ENCODE measurements at regions not wholly inside any gene's neighbourhood (a gene's known extent, or its start where the extent isn't known, plus 50 kb on each side); places are given as distances from the start of the nearest gene placed in this dataset.

DNA sequence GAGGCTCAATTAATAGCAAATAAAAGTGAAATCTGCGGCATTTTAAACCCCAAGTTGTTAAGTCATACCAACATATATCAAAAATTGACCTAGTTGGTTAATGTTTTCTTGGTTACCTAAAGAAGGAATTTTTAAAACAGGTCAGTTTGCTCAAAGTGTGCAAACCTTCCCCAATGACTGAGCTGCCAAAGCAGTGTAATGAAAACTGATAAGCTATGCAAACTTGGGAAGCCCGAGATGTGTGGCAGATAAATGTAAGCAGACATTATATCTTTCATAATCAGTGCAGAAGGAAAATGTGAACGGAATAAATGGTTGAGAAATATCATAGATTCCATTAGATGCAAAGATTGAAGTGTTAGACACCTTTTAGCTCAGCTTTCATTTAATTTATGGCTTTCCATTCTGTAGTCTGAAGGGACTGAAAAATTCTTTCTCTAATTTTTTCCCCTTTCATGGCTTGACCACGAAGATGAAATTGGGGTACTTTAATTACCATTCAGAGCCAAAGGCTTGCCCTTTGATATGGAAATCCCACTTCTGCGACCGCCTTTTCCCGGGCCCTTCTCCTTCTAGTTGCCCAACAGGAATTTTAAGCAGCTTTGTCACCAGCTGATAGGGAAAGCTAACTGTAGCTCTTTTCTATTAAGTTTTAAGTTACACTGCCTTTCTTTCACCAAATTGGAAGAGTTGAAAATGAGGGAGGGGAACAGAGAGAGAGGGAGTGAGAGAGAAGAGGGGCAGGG lies 306.6 kb upstream of the SOX5 start:
- DNase-seq = no peak

DNA sequence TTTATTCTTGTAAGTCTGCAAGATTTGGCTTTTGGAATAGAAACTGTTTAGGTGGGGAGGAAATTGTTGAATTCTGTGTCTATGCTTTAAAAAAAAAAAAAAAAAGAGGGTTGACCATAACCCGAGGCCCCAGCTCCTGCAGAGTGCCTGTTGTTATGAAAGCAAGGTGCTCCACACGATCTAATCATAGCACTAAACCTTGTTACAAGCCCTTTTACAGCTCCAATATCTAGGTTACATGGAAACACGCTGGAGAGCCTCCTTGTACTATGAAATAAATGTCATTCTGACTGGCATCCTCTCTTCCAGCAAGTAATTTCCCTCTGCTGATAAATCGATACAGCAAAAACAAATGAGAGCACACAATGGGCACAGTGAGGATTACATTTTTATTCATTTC lies 303.1 kb upstream of the SOX5 start:
- no peak for DNase-seq

DNA sequence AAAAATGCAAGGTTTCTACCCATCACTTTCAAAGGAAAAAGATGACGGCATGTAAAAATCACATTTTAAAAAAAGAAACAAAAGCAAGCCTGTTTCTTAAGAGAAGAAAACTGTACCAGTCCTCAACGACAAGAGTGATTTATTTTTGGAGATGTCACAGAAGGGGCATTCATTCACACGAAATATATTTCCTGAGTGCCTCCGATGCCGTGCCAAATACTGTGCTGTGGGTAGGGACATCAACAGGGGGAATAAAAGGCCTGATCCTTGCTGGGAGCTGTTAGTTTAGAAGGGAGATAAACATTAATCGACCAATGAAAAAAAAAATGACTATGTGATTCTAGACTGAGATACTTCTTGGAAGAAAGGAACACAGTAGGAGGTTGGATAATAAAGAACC lies 297.5 kb upstream of the SOX5 start:
- DNase-seq = no peak

DNA sequence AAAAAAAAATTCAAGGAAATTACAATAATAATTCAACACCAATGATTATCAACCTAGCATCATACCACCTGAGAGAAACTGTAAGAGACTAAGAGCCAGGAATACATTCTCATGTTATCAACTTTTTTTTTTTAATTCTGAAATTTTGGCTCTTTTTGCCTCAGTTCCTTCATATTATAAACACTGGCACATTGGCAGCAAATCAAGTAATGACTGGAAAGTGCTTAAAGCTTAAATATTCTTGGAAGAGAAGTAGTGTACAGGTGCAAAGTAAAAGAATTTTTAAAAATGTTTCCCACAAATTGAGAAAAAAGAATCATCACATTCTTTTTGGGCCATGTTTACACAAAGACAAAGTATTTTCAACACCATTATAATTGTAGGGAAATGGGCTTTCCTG lies 296.9 kb upstream of the SOX5 start:
- no peak for DNase-seq

DNA sequence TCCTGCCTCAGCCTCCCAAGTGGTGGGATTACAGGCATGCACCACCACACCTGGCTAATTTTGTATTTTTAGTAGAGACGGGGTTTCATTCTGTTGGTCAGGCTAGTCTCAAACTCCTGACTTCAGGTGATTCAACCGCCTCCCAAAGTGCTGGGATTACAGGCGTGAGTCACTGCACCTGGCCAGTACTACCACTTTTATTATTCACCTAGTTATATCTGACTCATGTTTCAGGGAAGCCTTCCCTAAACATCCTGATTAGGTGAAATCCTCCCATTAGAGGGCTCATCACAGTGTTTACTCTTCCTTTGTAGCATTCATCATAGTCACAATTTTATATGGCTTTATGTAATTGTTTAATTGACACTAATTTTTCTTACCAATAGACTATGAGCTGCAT lies 295.3 kb upstream of the SOX5 start:
- no peak for DNase-seq

DNA sequence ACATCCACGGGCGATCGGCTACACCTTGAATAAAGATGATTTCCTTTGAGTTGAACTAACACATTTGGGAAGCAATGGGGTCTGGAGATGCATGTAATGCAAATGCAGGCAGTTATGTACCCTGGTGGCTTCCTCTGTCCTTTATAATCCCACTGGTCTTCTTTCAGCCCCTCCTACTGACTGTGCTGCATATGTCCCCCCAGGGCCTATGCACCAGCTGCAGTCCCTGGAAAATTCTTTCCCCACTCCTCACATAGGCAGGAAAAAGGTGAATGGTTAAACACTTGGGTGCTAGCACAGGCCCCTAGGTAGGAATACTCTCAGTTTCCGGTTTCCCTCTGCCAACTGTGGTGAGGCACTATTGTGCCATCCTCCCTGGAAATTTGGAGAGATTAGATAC lies 294.8 kb upstream of the SOX5 start:
- DNase-seq = no peak

DNA sequence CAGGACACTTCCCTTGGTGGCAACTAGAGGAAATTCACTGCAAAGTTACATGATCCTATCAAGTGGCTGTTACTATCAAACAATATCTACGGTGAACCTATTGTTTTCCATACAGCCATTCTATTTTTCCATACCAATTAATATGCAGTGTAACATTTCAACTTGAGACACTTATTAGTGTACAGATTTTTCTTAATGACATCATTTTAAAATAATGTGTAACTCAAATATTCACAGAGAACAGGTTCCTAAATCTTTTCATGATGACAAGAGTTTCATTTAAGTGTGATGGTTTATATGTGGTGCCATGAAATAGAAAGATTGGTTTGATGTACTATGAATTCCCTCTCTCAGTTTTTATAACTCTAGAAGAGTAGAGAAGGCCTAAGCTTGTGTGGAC lies 291.2 kb upstream of the SOX5 start:
- DNase-seq = no peak

DNA sequence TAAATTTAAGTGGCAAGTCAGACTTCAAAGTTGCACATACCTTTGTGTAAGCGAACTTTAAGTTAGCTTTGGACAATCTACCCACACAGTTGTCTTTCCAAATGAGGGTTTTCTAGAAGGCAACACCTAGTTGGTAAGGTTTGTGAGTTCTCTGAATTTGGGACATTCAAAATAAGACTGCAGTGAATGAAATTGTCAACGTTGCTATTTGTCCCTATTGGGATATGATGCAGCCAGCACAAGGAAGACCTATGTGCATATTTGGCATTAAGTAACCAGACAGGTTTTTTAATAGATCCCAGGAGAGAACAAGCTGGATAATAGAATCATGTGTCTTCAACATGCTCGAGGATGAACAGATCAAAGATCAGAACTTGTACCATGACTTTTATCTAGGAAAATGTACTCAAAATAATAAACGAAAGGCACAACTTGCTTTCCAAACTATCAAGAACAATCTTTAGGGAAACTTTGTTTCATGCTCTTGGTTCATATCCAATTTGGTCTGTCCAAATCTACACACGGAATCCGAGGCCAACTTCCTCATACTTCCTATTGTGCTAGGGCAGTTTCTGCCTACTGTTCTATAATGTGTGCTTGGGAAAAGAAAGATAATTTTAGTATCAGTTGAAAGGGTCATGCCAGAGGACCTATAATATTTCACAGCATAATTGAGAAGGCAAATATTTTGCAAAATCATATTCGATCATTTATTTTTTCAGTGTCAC lies 284.2 kb upstream of the SOX5 start:
- DNase-seq = no peak

DNA sequence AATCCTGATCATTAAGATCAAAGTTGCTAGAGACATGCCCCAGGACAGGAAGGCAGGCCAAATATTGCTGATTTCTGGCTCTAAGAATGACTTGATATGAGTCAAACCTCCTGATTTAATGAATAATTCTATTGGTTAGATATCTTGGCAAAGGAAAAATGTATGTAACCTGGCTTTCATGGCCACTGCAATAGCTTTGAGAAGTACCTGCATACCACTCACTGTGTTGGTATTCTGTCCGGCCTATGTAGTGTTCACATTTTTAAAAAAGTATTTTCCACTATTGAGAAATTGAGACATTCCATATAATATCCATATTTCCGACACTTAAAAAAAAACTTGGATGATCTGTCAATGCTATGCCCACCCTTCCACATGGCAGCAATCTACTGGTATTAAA lies 283.1 kb upstream of the SOX5 start:
- no peak for DNase-seq

DNA sequence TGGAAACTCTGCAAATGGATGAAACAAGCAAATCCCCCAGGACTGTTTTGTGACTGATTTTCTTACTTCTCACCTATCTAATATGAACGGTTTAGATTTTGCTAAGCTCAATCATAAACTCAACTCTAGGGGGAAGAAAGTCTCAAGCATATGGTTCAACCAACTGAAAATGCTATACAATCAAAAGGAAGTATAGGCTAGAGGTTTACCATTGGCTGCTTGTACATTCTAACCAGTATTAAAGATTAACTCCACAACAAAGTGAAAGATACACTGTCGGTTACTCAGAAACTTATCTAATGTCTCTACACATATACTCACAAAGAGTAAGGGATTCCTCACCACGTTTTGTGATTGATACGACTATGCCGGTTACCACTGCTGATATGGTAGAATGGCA lies 281.8 kb upstream of the SOX5 start:
- no peak for DNase-seq

DNA sequence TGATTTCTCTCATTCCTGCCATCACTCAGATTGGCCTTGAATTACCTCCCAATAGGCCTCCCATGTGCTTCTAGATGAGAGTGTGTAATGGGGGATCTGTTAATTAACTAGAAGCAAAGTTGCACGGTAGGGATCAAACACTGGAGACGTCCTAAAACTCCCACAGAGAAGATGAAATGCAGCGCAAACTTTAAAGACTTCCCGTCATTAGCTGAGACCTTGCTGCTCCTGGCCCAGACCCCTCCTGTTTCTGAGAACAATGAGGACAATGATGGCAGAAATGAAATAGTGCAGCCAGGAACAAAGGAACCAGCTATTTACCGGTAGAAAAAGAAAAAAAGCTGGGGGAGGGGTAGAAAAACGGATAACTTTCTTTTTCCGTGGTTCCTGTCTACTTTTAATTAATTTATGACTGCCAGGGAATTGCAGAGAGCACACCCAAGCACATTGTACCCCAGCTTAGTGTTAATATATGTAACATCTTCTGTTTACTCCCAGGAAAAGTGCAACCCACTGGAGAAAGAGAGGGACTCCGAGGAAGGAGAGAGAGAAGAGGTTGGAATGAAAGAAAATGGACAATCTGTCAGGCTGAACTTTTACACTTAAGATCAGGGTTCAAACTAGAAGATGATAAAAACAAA lies 280.7 kb upstream of the SOX5 start:
- DNase-seq = no peak

DNA sequence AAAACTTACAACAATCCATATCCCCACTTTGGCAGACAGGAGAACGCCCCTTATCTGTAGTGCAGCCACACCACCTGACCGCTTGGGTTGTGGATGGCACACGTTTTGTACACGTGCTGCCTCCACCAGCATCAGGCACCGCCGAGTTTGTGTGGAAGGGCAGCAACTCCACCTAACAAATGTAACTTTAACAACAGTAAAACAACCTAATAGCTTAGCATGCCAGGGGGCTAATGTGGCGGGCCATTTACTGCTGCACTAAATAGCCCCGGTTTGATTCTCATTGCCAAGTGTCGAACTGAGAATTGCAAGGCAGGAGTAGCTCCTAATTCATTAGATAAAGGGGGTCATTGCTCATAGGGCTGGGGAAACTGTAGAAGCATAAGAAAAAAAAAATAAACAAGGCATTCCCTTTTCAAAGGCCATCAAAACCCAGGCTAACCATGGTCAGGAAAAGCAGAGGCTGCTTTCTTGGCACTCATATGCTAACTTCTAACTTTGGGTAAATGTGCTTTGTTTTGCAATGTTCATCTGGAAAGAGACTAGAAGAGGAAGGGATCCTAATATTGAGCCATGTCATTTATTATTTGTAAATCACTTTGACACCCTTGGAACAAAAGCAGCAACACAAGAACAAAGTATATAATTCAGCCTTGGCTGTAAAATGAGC lies 279.7 kb upstream of the SOX5 start:
- DNase-seq = no peak

DNA sequence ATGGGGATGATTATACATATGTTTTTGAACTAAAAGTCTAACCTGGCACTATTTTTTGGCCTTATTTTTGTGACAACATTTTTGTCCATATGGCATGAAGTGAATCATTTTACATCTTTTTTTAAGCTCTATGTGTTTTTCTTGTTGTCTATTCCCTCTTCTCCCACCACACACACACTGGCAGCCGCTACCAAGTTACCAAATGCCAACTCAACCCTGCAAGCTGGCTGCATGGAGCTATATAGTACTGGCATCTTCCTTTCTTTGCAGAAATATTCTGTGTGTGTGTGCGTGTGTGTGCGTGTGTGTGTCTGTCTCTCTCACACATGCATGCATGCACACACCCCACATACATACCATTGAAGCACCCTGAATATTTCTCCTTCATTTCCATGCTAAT lies 278.9 kb upstream of the SOX5 start:
- DNase-seq = no peak

DNA sequence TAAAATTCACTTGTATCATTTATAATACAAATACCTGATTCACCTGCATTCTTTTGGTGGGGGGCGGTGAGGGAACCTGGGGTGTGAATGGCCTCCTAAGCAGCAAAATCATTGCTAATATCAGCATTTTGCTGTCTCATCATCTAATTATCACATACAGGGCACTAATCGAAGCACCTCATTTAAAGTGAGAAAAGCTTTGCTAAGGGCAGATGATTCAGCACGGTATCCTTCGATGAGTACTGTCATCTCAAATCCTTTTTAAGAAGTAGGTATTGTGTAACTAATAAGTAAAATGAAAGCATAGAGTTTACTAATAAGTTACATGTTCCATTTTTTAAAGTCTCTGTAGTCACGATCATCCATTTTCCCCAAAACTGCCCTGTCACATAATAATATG lies 278.1 kb upstream of the SOX5 start:
- DNase-seq = no peak

DNA sequence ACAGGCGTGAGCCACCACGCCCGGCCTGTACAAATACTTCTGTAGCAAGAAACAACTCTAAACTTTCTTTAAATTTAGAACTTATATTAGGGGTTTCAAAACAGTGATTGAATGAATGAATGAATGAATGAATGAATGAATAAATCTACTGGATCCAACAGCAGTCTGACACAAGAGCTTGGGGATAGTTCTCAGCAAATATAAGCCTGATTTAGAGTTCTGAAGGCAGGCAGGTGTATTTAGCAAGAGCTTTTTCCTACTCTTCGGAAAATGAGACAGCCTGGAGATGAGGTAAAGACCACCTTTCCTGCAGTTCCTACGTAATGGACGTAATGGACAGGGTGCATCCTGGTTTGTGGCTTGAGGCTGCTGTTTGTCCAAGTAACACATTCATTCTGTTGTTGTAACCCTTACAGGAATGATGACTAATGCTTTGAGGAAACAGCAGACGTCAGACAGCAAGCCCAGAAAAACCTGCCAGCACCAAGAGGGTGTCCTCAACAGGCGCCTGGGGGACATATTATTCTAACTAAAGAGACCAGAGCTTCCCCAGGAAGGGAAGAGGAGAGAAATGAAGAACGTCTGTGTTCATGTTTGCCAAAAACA lies 277.4 kb upstream of the SOX5 start:
- DNase-seq = peak in 1 of 2 donors; percentile 0

DNA sequence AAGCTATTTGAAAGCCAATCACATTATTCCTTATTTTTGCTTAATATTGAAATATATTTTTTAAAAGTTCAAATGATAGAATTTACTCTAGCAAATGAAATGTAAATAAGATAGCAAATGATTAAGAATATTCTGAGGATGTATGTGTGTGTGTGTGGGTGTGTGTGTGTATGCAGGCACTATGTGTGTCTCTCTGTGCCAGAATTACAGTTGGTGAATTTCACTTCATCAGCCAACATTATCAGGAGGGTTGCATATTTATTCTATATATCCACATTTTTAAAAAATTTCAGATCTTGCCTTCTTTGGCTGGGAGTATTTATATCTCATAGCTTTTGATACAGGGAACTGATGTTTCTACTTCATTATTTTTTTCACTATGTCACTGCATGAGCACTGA lies 274.9 kb upstream of the SOX5 start:
- no peak for DNase-seq

DNA sequence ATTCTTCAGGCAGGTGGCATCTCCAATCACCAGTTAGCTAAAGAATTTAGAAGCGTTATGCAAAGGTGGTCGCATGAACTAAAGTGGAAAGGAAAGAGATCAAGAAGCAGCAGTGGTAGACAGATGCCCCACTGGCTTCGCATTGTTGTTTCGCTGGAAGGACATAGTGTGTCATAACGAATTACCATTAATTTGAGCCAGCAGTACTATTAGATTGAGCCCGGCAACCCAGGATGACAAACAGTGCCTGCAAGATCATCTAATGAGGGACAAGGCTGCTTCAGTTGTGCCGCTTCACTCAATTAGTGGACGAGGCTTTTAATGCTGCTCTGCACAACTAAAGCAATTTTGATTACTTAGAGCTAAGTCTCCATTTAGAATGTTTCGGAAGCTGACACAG lies 274.5 kb upstream of the SOX5 start:
- DNase-seq = no peak

DNA sequence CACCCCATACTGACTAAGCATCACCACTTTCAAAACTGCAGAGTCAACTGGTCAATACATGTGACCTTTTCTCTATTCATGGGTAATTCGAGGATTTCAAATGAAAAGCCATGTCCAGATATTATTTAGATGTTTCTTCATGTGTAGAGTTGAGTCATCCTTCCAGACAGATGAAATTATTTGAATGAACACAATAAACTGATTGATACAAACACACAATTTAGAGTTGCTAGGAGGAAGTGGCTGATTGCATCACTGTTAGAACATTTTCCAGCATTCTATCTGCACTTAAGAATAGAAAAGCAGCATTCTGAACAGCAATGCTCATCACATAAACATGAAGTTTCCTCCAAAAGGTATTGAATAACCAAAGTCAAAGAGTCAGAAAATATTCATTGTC lies 273.5 kb upstream of the SOX5 start:
- DNase-seq = no peak

DNA sequence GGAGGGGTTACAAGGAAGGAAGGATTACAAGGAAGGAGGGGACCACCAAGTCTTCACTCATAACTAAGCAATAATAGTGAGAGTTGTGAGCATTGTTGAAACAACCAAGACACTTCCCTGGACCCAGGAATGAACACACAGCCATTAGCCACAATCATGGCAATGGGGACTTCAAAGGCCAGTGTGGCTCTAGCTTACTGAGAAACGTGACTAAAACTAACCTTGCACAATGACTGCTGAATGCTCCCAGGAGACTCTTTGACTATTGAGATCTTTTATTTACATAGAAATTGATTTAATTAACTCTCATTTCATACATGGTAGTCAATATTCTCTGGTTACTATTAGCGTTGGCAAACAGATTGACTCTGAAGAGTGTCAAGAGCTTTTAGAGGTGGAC lies 263.0 kb upstream of the SOX5 start:
- DNase-seq = no peak

DNA sequence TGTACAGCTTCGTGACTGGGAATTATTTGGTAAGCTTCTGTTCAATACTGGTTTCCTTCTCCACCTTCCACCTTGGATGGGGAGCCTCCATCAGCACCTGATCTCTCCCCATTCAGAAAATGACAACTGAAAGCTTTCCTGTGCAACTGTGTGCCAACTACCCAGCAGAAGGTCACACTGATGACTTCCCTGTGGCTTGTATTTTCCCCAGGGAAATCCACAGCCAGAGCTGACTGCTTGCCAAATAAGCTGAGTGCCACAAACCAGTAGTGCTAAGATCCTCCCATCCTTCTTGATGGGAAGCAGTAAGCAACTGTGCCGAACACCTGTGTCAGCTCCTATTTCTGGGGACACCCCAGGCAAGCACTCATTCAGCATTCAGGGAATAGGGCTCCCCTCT lies 257.2 kb upstream of the SOX5 start:
- DNase-seq = no peak

DNA sequence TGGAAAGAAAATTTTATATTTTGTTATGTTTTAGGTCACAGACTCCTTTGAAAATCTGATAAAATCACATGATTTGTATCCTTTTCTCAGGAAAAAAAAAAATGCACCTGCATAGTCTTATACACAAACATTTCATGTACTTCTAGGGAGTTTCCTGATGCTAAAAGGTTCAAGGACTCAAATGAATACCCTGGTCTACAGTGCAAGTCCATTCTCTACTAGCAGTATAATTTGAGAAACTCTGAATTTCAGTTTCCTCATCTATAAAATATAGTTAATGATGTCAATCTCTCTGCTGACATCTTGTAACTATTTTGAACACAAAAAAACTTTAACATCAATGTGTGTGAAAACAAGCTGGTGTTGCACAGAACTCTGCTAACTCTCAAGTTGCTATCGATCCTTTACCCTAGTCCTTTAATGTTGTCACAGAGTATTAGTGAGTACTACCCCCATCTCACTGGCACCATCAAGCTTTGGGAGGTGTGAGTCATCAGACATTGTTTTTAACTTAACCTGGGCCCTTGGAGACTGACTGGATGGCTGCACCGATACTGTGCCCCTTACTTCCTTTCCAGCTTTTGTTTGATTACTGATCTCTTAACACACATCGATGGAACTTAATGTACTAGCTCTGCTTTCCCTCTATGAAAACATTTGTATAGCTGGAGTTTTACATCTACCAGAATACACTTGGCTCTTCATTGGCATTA lies 251.9 kb upstream of the SOX5 start:
- no peak for DNase-seq

DNA sequence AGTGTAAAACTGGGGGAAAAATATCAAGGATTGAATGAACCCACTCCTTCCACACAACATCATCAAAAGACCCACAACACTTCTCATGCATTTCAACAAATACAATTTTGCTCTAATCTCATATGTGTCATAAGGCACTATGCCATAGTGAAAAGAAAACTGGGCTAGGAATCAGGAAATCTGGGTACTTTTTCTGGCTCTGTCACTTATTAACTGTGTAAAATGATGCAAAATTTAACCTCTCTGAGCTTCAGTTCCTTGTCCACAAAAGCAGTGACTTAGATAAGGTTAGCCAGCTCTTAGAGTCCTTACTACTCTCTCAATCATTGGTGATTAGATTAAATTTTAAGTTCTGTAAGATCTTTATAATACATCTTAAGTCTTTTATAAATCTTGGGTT lies 250.5 kb upstream of the SOX5 start:
- DNase-seq = no peak

All from bone marrow (tissue), 2 donors.